Hepatocyte (in vitro differentiated cells): ENCODE measurements at regions not wholly inside any gene's neighbourhood (a gene's known extent, or its start where the extent isn't known, plus 50 kb on each side); places are given as distances from the start of the nearest gene placed in this dataset.
"Not testable (repeated sequence)": the region's sequence is repeated elsewhere in the genome, so short reads cannot be mapped to it uniquely, and the experiment has no call there.

Source experiments
- DNase-seq: peaks from one replicate; pipeline ENCODE4 v3.0.0-alpha.2; 2016; ENCODE audit warnings: low spot score
- H2AFZ ChIP-seq: fragments of 200-600 bp; sonication (generic); 2 replicates; pipeline ENCODE4 v1.6.0; 2016; ENCODE audit warnings: antibody characterized with exemption, mild to moderate bottlenecking
- H3K27ac ChIP-seq: fragments of 200-600 bp; sonication (generic); 2 replicates; pipeline ENCODE4 v1.5.1; 2016; ENCODE audit warnings: mild to moderate bottlenecking
- H3K27me3 ChIP-seq: fragments of 200-600 bp; sonication (generic); 2 replicates; pipeline ENCODE4 v1.6.1; 2016
- H3K36me3 ChIP-seq: fragments of 200-600 bp; sonication (generic); replicated peaks from 2 replicates; pipeline ENCODE4 v1.5.1; 2016; ENCODE audit warnings: low read depth; ENCODE audit not compliant: insufficient read depth
- H3K4me1 ChIP-seq: fragments of 200-600 bp; sonication (generic); 2 replicates; pipeline ENCODE4 v1.5.1; 2016; ENCODE audit warnings: mild to moderate bottlenecking, moderate library complexity; ENCODE audit not compliant: insufficient read depth
- H3K4me2 ChIP-seq: fragments of 200-600 bp; sonication (generic); 2 replicates; pipeline ENCODE4 v1.6.0; 2016
- H3K4me3 ChIP-seq: fragments of 200-600 bp; sonication (generic); 2 replicates; pipeline ENCODE4 v1.5.1; 2016; ENCODE audit warnings: mild to moderate bottlenecking
- H3K79me2 ChIP-seq: fragments of 200-600 bp; sonication (generic); 2 replicates; pipeline ENCODE4 v1.6.0; 2017; ENCODE audit warnings: mild to moderate bottlenecking
- H3K9me2 ChIP-seq: fragments of 200-600 bp; sonication (generic); replicated peaks from 2 replicates; pipeline ENCODE4 v1.6.0; 2017; ENCODE audit warnings: mild to moderate bottlenecking; ENCODE audit not compliant: insufficient read depth
- H3K9me3 ChIP-seq: fragments of 200-600 bp; sonication (generic); 2 replicates; pipeline ENCODE4 v1.5.1; 2016; ENCODE audit warnings: low read depth, mild to moderate bottlenecking
- H4K20me1 ChIP-seq: fragments of 200-600 bp; sonication (generic); 2 replicates; pipeline ENCODE4 v1.6.0; 2016; ENCODE audit warnings: mild to moderate bottlenecking; ENCODE audit not compliant: insufficient read depth, poor library complexity, severe bottlenecking
- CTCF ChIP-seq: fragments of 200-600 bp; sonication (generic); IDR thresholded peaks from 2 replicates; pipeline ENCODE4 v1.5.1; 2016; ENCODE audit warnings: antibody characterized with exemption, mild to moderate bottlenecking; ENCODE audit not compliant: poor library complexity
- EZH2 ChIP-seq: fragments of 200-600 bp; sonication (generic); IDR thresholded peaks from 2 replicates; pipeline ENCODE4 v1.6.1; 2016; ENCODE audit warnings: antibody characterized with exemption, mild to moderate bottlenecking, borderline replicate concordance
- EZH2phosphoT487 ChIP-seq: fragments of 200-600 bp; sonication (generic); IDR thresholded peaks from one replicate; pipeline ENCODE4 v1.6.1; 2018; ENCODE audit warnings: antibody characterized with exemption, mild to moderate bottlenecking, low read depth, moderate library complexity; ENCODE audit not compliant: unreplicated experiment, severe bottlenecking
- WGBS: methylation state at CpG from one replicate; pipeline ENCODE4 v1.1.6; 2016; ENCODE audit warnings: low lambda C conversion rate; ENCODE audit errors: missing lambda C conversion rate; 5-methylcytosine and 5-hydroxymethylcytosine counted together

GRCh38 chr3:61407397-61407796 is 154.0 kb upstream of the PTPRG start:
- no peaks in the 10 kb centered on the region for H3K36me3 ChIP-seq
- H3K4me3 ChIP-seq: no peak overlapping the region
- no peaks in the 10 kb centered on the region for H3K4me1 ChIP-seq
- H3K27me3 ChIP-seq: no peaks in the 10 kb centered on the region
- no peak for DNase-seq
- H3K9me3 ChIP-seq: no peaks in the 10 kb centered on the region
- no peaks in the 10 kb centered on the region for H4K20me1 ChIP-seq
- no peak for TF ChIP-seq EZH2phosphoT487
- TF ChIP-seq EZH2: no peak
- TF ChIP-seq CTCF: no peak
- WGBS: 92% methylated on average over 1 of the region's 1 CpG
- no peak overlapping the region for H2AFZ ChIP-seq
- no peak overlapping the region for H3K27ac ChIP-seq
- H3K9me2 ChIP-seq: no peaks in the 10 kb centered on the region
- no peak overlapping the region for H3K4me2 ChIP-seq
- H3K79me2 ChIP-seq: no peaks in the 10 kb centered on the region

GRCh38 chr3:61409638-61410037 is 151.7 kb upstream of the PTPRG start:
- no peaks in the 10 kb centered on the region for H3K9me3 ChIP-seq
- no peaks in the 10 kb centered on the region for H3K4me1 ChIP-seq
- DNase-seq: no peak
- H3K4me2 ChIP-seq: no peak overlapping the region
- H3K27ac ChIP-seq: no peak overlapping the region
- no peak overlapping the region for H2AFZ ChIP-seq
- TF ChIP-seq EZH2 (no peak), CTCF (no peak), EZH2phosphoT487 (no peak)
- no peaks in the 10 kb centered on the region for H4K20me1 ChIP-seq
- H3K36me3 ChIP-seq: no peaks in the 10 kb centered on the region
- H3K27me3 ChIP-seq: no peaks in the 10 kb centered on the region
- H3K9me2 ChIP-seq: no peaks in the 10 kb centered on the region
- 52% methylated on average over 3 of the region's 3 CpGs for WGBS
- H3K4me3 ChIP-seq: no peak overlapping the region
- no peaks in the 10 kb centered on the region for H3K79me2 ChIP-seq

GRCh38 chr3:61410358-61410757 is 151.0 kb upstream of the PTPRG start:
- H3K79me2 ChIP-seq, H3K4me3 ChIP-seq, H3K4me1 ChIP-seq, H3K36me3 ChIP-seq, H3K27me3 ChIP-seq, H3K9me2 ChIP-seq, H4K20me1 ChIP-seq, H3K4me2 ChIP-seq, DNase-seq, H3K9me3 ChIP-seq, H3K27ac ChIP-seq, H2AFZ ChIP-seq: not testable (repeated sequence)
- 88% methylated on average over 4 of the region's 4 CpGs for WGBS

- TF ChIP-seq EZH2phosphoT487: no peak
- TF ChIP-seq EZH2: no peak
- no peak for TF ChIP-seq CTCF
- no peak overlapping the region for H3K4me3 ChIP-seq
- no peak overlapping the region for H3K4me2 ChIP-seq
- no peaks in the 10 kb centered on the region for H3K4me1 ChIP-seq
- H3K27me3 ChIP-seq: no peaks in the 10 kb centered on the region
- H3K79me2 ChIP-seq: no peaks in the 10 kb centered on the region
- DNase-seq: no peak
- 95% methylated on average over 3 of the region's 3 CpGs for WGBS
- no peaks in the 10 kb centered on the region for H3K9me2 ChIP-seq
- H2AFZ ChIP-seq: no peak overlapping the region
- no peaks in the 10 kb centered on the region for H3K9me3 ChIP-seq
- H3K36me3 ChIP-seq: no peaks in the 10 kb centered on the region
- no peaks in the 10 kb centered on the region for H4K20me1 ChIP-seq
- no peak overlapping the region for H3K27ac ChIP-seq
Measured at GRCh38 chr3:61411009-61411662, 150.2 kb upstream of the PTPRG start.
